Endothelial cell of umbilical vein (primary cell): ENCODE measurements at regions not wholly inside any gene's neighbourhood (a gene's known extent, or its start where the extent isn't known, plus 50 kb on each side); places are given as distances from the start of the nearest gene placed in this dataset.

Experiments
- EZH2 ChIP-seq: IDR thresholded peaks from 2 replicates; pipeline ENCODE4 v1.6.1; 2012; ENCODE audit warnings: borderline replicate concordance, low read depth, mild to moderate bottlenecking, moderate library complexity, low read length, inconsistent platforms; ENCODE audit not compliant: severe bottlenecking
- POLR2AphosphoS5 ChIP-seq: IDR thresholded peaks from 2 replicates; pipeline ENCODE4 v1.6.1; 2012; ENCODE audit warnings: low read depth, mild to moderate bottlenecking, control low read depth, low read length, moderate library complexity; ENCODE audit not compliant: insufficient read depth
- TF ChIP-seq, protein P1 (sequence below), 2 donors: IDR thresholded peaks; 1 replicate in 1 of 2; 2 replicates in 1 of 2; pipeline ENCODE4 v1.5.1; 2011; ENCODE audit warnings: low read length in 2 of 2, mild to moderate bottlenecking in 2 of 2, moderate library complexity in 2 of 2, control low read depth in 1 of 2, inconsistent platforms in 1 of 2, low read depth in 1 of 2; ENCODE audit not compliant: insufficient read depth in 1 of 2; ENCODE audit errors: extremely low read depth in 1 of 2

DNA sequence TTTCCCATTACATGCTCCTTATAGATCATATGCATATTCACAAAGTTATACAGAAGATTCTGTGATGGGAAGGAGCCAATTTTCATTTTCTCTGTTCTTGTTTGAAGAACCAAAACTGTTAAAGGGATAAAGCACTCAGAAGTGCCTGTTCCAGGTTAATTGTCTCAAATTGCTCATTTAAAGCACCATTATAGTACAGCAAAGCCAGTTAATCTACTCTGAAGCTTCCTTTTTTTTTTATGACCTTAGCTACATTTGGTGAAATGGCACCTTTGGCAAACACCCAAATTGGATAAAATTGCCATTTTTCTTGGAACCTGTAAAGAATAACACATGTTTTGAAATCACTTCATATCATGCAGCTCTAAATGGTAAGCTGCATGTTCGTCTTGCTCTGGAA lies 1092.3 kb downstream of the BCL11A start:
- TF ChIP-seq, protein P1, sequence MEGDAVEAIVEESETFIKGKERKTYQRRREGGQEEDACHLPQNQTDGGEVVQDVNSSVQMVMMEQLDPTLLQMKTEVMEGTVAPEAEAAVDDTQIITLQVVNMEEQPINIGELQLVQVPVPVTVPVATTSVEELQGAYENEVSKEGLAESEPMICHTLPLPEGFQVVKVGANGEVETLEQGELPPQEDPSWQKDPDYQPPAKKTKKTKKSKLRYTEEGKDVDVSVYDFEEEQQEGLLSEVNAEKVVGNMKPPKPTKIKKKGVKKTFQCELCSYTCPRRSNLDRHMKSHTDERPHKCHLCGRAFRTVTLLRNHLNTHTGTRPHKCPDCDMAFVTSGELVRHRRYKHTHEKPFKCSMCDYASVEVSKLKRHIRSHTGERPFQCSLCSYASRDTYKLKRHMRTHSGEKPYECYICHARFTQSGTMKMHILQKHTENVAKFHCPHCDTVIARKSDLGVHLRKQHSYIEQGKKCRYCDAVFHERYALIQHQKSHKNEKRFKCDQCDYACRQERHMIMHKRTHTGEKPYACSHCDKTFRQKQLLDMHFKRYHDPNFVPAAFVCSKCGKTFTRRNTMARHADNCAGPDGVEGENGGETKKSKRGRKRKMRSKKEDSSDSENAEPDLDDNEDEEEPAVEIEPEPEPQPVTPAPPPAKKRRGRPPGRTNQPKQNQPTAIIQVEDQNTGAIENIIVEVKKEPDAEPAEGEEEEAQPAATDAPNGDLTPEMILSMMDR (IDR thresholded peaks at IDR 0.05; ENCODE audit: extremely low read depth in 1 of 2, insufficient read depth in 1 of 2, low read depth in 1 of 2, low read length in 2 of 2), result no peak
- TF ChIP-seq POLR2AphosphoS5, result no peak
- no peak for TF ChIP-seq EZH2
